ENCODE measurements at regions not wholly inside any gene's neighbourhood (a gene's known extent, or its start where the extent isn't known, plus 50 kb on each side); places are given as distances from the start of the nearest gene placed in this dataset.
"Not testable (repeated sequence)": the region's sequence is repeated elsewhere in the genome, so short reads cannot be mapped to it uniquely, and the experiment has no call there.

DNA sequence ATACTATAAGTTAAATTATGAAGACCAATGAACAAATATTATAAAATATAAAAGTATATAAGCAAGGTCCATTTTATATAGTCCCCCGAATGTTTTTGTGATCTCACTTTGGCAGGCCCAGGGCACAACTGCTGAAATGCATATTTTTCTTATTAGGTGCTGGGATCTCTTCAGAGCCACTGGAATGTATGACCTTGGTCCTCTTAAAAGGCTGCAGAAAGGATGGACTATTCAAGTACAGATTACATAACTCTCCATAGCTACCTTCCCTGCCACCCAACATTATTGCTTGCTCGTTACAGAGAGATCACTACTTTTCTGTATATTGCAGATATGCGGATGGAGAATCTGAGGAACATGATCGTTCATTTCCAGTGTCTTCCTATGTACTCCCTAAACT, 925.6 kb upstream of the CELF4 start:
- TF ChIP-seq, protein P1, sequence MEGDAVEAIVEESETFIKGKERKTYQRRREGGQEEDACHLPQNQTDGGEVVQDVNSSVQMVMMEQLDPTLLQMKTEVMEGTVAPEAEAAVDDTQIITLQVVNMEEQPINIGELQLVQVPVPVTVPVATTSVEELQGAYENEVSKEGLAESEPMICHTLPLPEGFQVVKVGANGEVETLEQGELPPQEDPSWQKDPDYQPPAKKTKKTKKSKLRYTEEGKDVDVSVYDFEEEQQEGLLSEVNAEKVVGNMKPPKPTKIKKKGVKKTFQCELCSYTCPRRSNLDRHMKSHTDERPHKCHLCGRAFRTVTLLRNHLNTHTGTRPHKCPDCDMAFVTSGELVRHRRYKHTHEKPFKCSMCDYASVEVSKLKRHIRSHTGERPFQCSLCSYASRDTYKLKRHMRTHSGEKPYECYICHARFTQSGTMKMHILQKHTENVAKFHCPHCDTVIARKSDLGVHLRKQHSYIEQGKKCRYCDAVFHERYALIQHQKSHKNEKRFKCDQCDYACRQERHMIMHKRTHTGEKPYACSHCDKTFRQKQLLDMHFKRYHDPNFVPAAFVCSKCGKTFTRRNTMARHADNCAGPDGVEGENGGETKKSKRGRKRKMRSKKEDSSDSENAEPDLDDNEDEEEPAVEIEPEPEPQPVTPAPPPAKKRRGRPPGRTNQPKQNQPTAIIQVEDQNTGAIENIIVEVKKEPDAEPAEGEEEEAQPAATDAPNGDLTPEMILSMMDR (conservative IDR thresholded peaks at IDR 0.05; ENCODE audit: control insufficient read depth, insufficient read depth, low read depth, low read length): no peak
- no peak for DNase-seq (ENCODE audit: low read depth)
- H3K4me3 ChIP-seq (ENCODE audit: control insufficient read depth, low read depth, low read length): no peak overlapping the region

DNA sequence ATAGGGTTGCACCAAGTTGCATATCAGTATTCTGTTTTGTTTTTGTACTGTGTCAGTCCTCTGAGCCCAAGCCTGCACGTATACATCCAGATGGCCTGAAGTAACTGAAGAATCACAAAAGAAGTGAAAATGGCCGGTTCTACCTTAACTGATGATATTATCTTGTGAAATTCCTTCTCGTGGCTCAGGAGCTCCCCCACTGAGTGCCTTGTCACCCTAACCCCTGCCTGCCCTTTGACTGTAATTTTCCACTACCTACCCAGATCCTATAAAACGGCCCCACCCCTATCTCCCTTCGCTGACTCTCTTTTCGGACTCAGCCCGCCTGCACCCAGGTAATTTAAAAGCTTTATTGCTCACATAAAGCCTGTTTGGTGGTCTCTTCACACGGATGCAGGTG, 924.1 kb upstream of the CELF4 start:
- DNase-seq (ENCODE audit: low read depth); H3K4me3 ChIP-seq (ENCODE audit: control insufficient read depth, low read depth, low read length): not testable (repeated sequence)

DNA sequence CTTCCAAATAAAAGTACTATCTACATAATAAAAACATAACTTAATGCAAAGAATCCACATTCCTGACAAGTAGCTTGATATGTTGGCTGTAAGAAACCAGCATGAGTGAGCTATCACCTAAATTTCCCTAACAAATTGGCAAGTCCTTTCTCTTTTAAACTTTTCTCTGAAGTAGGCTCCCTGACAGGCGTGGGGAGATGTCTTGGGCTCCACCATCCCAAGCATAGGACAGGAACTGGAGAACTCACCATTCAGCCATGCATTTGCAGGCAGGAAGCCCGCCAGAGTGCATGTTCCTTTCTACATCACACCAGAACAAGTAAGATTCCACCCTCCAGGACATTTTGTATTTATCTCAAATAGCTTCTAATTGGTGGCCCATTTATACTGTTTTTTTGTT, 921.9 kb upstream of the CELF4 start:
- TF ChIP-seq, protein P1 (conservative IDR thresholded peaks at IDR 0.05; ENCODE audit: control insufficient read depth, insufficient read depth, low read depth, low read length): no peak
- no peak overlapping the region for H3K4me3 ChIP-seq (ENCODE audit: control insufficient read depth, low read depth, low read length)
- DNase-seq (ENCODE audit: low read depth): no peak

DNA sequence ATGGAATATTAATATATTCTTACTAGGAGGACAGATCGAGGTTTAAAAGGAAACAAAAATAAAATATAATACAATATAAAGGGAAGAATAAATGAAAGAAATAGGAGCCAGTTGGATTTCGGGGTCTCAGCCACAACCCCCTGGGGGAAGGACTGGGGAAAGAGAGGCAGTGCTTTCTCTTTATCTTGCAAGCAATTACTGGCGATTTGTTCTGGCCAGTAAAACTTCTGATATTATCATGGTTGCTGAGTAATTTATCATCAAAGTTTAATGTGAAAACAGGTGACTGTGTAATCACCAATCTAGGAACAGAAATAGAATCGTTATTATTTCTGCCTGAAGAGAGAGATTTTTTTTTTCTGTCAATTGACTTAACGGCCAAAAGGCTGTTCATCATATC, 917.7 kb upstream of the CELF4 start:
- TF ChIP-seq, protein P1 (conservative IDR thresholded peaks at IDR 0.05; ENCODE audit: control insufficient read depth, insufficient read depth, low read depth, low read length): no peak
- no peak overlapping the region for H3K4me3 ChIP-seq (ENCODE audit: control insufficient read depth, low read depth, low read length)

DNA sequence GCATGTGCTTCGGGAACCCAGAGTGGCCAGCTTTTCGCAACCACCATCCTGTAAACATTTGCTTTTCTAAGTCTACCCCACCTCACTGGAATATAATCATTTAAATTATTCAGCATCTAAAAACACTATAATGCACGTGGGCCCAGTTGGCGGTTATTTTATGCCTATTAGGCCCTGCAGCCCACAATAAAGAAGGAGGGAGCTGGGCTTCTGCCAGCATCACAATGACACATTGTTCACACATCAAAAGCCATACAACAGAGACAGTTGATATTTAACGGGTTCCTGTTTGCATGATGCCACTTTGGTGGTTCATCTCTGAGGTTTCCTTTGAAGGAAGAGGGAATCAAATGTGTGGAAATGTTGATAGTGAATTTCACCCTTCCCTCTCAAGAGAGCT, 916.0 kb upstream of the CELF4 start:
- TF ChIP-seq, protein P1 (conservative IDR thresholded peaks at IDR 0.05; ENCODE audit: control insufficient read depth, insufficient read depth, low read depth, low read length): no peak
- H3K4me3 ChIP-seq (ENCODE audit: control insufficient read depth, low read depth, low read length): no peak overlapping the region
- DNase-seq (ENCODE audit: low read depth): no peak

More for the DNA sequence above, 917.7 kb upstream of the CELF4 start:
- DNase-seq (ENCODE audit: low read depth): no peak

DNA sequence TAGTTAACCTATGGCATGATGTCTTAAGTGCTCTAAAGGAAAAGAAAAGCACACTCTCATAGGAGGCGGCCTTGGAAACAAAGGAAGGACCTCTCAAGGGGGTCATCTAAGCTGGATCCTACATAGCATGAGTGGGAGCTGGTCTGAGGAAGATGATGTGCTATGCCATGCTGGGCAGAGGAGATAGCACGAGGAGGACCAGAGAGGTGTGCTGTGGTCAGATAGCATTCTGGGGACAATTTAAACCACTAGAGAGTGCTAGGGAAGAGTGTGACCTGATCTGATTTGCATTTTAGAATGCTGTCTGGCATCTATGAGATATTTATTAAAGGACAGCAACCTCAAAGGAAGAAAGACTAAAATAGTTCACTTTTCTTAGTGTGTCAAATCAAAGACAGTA, 910.1 kb upstream of the CELF4 start:
- no peak overlapping the region for H3K4me3 ChIP-seq (ENCODE audit: control insufficient read depth, low read depth, low read length)
- TF ChIP-seq, protein P1 (conservative IDR thresholded peaks at IDR 0.05; ENCODE audit: control insufficient read depth, insufficient read depth, low read depth, low read length): no peak
- no peak for DNase-seq (ENCODE audit: low read depth)

DNA sequence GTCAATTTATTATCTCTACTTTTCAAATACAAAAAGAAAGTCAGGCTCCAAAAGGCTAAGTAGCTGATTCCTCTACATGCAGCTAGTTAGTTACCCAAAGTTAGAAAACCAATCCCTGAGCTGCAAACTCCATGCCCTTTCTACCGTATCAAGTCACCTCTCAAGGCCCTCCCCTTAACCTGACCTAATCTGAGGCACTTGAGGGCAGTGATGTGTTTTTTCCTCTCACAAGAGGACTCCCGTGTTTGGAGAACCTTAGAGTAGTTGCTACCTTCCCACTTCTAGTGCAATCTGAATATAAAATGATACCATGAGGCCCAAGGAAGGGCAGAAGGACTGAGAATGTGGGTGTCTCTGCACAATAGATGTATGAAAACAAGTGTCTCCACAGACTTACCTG, 907.9 kb upstream of the CELF4 start:
- TF ChIP-seq, protein P1 (conservative IDR thresholded peaks at IDR 0.05; ENCODE audit: control insufficient read depth, insufficient read depth, low read depth, low read length): no peak
- DNase-seq (ENCODE audit: low read depth): no peak
- no peak overlapping the region for H3K4me3 ChIP-seq (ENCODE audit: control insufficient read depth, low read depth, low read length)

Measured in fibroblast of mammary gland (primary cell).